HepG2 (cell line): ENCODE measurements at regions not wholly inside any gene's neighbourhood (a gene's known extent, or its start where the extent isn't known, plus 50 kb on each side); places are given as distances from the start of the nearest gene placed in this dataset.

ENCODE experiments used
- ATF7-NPFF ChIP-seq: sonication (generic); formaldehyde crosslinking; IDR thresholded peaks from 2 replicates; pipeline ENCODE4 v1.8.1; 2023; ENCODE audit warnings: mild to moderate bottlenecking, low read depth, missing genetic modification reagents, moderate library complexity
- LCORL ChIP-seq, 2 experiments: fragments of 450-650 bp in 1 of 2; sonication (generic) in 1 of 2; formaldehyde crosslinking in 1 of 2; IDR thresholded peaks; 2 replicates each; pipeline versions ENCODE4 v1.5.0 to v1.6.1; 2017 to 2020; ENCODE audit warnings: antibody characterized with exemption in 1 of 2, missing genetic modification reagents in 1 of 2
- MAX ChIP-seq: IDR thresholded peaks from 2 replicates; pipeline ENCODE4 v1.6.1; 2012; ENCODE audit warnings: inconsistent platforms
- MIXL1 ChIP-seq: IDR thresholded peaks from 2 replicates; pipeline ENCODE4 v1.6.1; 2016
- NR2F1 ChIP-seq, 2 experiments: fragments of 450-650 bp in 1 of 2; formaldehyde crosslinking in 1 of 2; IDR thresholded peaks; 2 replicates each; pipeline versions ENCODE4 v1.5.0 to v1.6.1; 2016 to 2020; ENCODE audit warnings: mild to moderate bottlenecking in 1 of 2, missing compliant biosample characterization in 1 of 2, missing genetic modification reagents in 1 of 2, moderate library complexity in 1 of 2
- RARG ChIP-seq: sonication (generic); formaldehyde crosslinking; IDR thresholded peaks from 2 replicates; pipeline ENCODE4 v1.4.0; 2020; ENCODE audit warnings: low read depth, mild to moderate bottlenecking, missing genetic modification reagents
- SOX13 ChIP-seq, 3 experiments: fragments of 450-650 bp in 1 of 3; sonication (generic) in 1 of 3; formaldehyde crosslinking in 1 of 3; IDR thresholded peaks in 2 of 3; conservative IDR thresholded peaks in 1 of 3; 2 replicates each; pipeline versions ENCODE4 v1.5.0 to v1.6.1; 2016 to 2020; ENCODE audit warnings: antibody characterized with exemption in 1 of 3, mild to moderate bottlenecking in 1 of 3, missing compliant biosample characterization in 1 of 3, missing genetic modification reagents in 1 of 3, moderate library complexity in 1 of 3
- TARDBP ChIP-seq: sonication (generic); formaldehyde crosslinking; IDR thresholded peaks from 2 replicates; pipeline ENCODE4 v1.8.0; 2022; ENCODE audit warnings: mild to moderate bottlenecking, missing genetic modification reagents
- TRIM24 ChIP-seq: sonication (generic); formaldehyde crosslinking; IDR thresholded peaks from 2 replicates; pipeline ENCODE4 v1.8.0; 2022; ENCODE audit warnings: mild to moderate bottlenecking, missing genetic modification reagents
- ZBTB39 ChIP-seq: sonication (generic); formaldehyde crosslinking; IDR thresholded peaks from 2 replicates; pipeline ENCODE4 v1.5.0; 2020; ENCODE audit warnings: missing genetic modification reagents
- ZC3H4 ChIP-seq: sonication (generic); formaldehyde crosslinking; IDR thresholded peaks from 2 replicates; pipeline ENCODE4 v1.4.0; 2020; ENCODE audit warnings: missing genetic modification reagents, borderline replicate concordance
- ZFP36L1 ChIP-seq: sonication (generic); formaldehyde crosslinking; IDR thresholded peaks from 2 replicates; pipeline ENCODE4 v1.8.0; 2022; ENCODE audit warnings: mild to moderate bottlenecking, missing genetic modification reagents, moderate library complexity

- TF ChIP-seq ZBTB39 (CRISPR knock-in tag) (no peak), TARDBP (CRISPR knock-in tag) (no peak), NR2F1 (CRISPR knock-in tag; IDR thresholded peaks at IDR 0.05) (no peak), ATF7-NPFF (CRISPR knock-in tag) (no peak), SOX13 (IDR thresholded peaks at IDR 0.05) (no peak), SOX13 (CRISPR knock-in tag; conservative IDR thresholded peaks at IDR 0.05 in 1 of 2, IDR thresholded peaks at IDR 0.05 in 1 of 2) (no peak), RARG (CRISPR knock-in tag) (no peak), ZC3H4 (CRISPR knock-in tag) (no peak), MAX (no peak), LCORL (IDR thresholded peaks at IDR 0.05) (no peak), LCORL (CRISPR knock-in tag; IDR thresholded peaks at IDR 0.05) (no peak), MIXL1 (CRISPR knock-in tag) (peak; percentile 71; the same call in 1 of the 2 replicates), TRIM24 (no peak), ZFP36L1 (CRISPR knock-in tag) (no peak)
Measured at GRCh38 chr10:21078410-21079329, 181.6 kb upstream of the NEBL start (continued).
